ENCODE measurements at regions not wholly inside any gene's neighbourhood (a gene's known extent, or its start where the extent isn't known, plus 50 kb on each side); places are given as distances from the start of the nearest gene placed in this dataset.

DNA sequence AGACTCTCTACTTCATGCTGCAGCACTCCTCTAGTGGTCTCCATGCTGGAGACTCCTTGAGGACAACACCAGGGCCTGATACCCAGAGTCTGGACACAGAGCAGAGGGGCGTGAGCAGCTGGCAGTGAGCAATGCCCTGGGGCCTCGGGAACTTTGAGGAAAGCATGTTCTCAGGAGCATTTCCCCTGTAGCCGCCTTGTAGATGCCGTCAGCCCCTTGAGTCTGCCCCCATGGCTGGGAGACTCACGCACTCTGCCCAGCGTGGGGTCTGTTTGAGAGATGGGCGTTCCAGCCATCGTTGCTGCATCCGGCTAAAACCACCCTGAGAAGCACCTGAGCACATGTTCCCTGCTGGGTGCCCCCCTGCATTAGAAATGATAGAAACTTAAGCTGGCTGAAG, 56.8 kb downstream of the PLXNA1 start:
- H2BK15ac ChIP-seq (ENCODE audit: low read depth, low read length), result no peak overlapping the region
- H2BK12ac ChIP-seq (ENCODE audit: insufficient read length, low read depth, low read length), result no peak overlapping the region
- H3K9me3 Mint-ChIP-seq, result no peaks in the 10 kb centered on the region
- H3K36me3 Mint-ChIP-seq (ENCODE audit: insufficient read depth in 1 of 3, low read depth in 3 of 3), result peaks cover 0 to 6% (median 0%) of the 10 kb centered on the region in 3 experiments; a peak in 2 of 7 replicates
- WGBS (ENCODE audit: extremely low coverage, insufficient read length, low lambda C conversion rate), result no CpG with 5 or more reads among the region's 9 CpGs
- H3T11ph ChIP-seq (ENCODE audit: low read length), result no peak overlapping the region
- no peak overlapping the region for H3K23ac ChIP-seq (ENCODE audit: insufficient read length, low read depth, low read length)
- H2AK5ac ChIP-seq (ENCODE audit: insufficient read length, low read length), result no peak overlapping the region
- H3K4me1 ChIP-seq (ENCODE audit: insufficient read depth, low read length), result peaks cover 3% of the 10 kb centered on the region; the same call in 1 of the 2 replicates
- H3K4me3 Mint-ChIP-seq, result no peak overlapping the region
- no peaks in the 10 kb centered on the region; the same call in none of the 2 replicates for H3K27me3 Mint-ChIP-seq (ENCODE audit: low read depth)
- no peak overlapping the region for H2BK120ac ChIP-seq (ENCODE audit: low read depth, low read length, poor library complexity, severe bottlenecking)
- TF ChIP-seq, protein P1, sequence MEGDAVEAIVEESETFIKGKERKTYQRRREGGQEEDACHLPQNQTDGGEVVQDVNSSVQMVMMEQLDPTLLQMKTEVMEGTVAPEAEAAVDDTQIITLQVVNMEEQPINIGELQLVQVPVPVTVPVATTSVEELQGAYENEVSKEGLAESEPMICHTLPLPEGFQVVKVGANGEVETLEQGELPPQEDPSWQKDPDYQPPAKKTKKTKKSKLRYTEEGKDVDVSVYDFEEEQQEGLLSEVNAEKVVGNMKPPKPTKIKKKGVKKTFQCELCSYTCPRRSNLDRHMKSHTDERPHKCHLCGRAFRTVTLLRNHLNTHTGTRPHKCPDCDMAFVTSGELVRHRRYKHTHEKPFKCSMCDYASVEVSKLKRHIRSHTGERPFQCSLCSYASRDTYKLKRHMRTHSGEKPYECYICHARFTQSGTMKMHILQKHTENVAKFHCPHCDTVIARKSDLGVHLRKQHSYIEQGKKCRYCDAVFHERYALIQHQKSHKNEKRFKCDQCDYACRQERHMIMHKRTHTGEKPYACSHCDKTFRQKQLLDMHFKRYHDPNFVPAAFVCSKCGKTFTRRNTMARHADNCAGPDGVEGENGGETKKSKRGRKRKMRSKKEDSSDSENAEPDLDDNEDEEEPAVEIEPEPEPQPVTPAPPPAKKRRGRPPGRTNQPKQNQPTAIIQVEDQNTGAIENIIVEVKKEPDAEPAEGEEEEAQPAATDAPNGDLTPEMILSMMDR (conservative IDR thresholded peaks at IDR 0.05), result no peak
- no peak overlapping the region for H4K8ac ChIP-seq (replicated peaks; ENCODE audit: insufficient read length, low read depth, low read length)
- H3K14ac ChIP-seq (ENCODE audit: insufficient read depth, low read length), result no peak overlapping the region
- no peak overlapping the region for H2BK5ac ChIP-seq (ENCODE audit: insufficient read length, low read length)
- no peak overlapping the region for H2BK20ac ChIP-seq (ENCODE audit: low read depth, low read length, poor library complexity, severe bottlenecking)
- DNase-seq, result no peak
- no peak overlapping the region for H4K5ac ChIP-seq (ENCODE audit: insufficient read length, low read depth, low read length)
- H3K79me2 ChIP-seq (ENCODE audit: insufficient read depth, low read length), result no peaks in the 10 kb centered on the region
- no peak overlapping the region for H2AFZ ChIP-seq (ENCODE audit: low read length)
- H3K4ac ChIP-seq (ENCODE audit: low read depth, low read length), result no peak overlapping the region
- H3K23me2 ChIP-seq (ENCODE audit: insufficient read length, low read depth, low read length, poor library complexity, severe bottlenecking), result no peaks in the 10 kb centered on the region
- no peak overlapping the region for H3K18ac ChIP-seq (ENCODE audit: insufficient read length, low read depth, low read length)
- H3K27ac Mint-ChIP-seq, result no peak overlapping the region
- no peaks in the 10 kb centered on the region for H3K27me3 ChIP-seq (ENCODE audit: insufficient read depth, low read length)
- H3K79me1 ChIP-seq (ENCODE audit: insufficient read depth, low read depth, low read length, poor library complexity, severe bottlenecking), result no peaks in the 10 kb centered on the region
- no peaks in the 10 kb centered on the region for H4K20me1 ChIP-seq (ENCODE audit: control insufficient read depth, insufficient read depth, insufficient read length)
- H3K27ac ChIP-seq (ENCODE audit: insufficient read length, low read depth, low read length), result no peak overlapping the region
- peaks cover 25 to 29% of the 10 kb centered on the region in 2 experiments for H3K4me1 Mint-ChIP-seq
- H3K9ac ChIP-seq (ENCODE audit: extremely low read depth, insufficient read length, low read length), result no peak overlapping the region
- H4K91ac ChIP-seq (ENCODE audit: insufficient read length, low read depth, low read length), result no peak overlapping the region
- no peak overlapping the region for H3K4me2 ChIP-seq (ENCODE audit: insufficient read depth, insufficient read length, low read length)
- no peak overlapping the region for H3K56ac ChIP-seq (ENCODE audit: insufficient read length, low read depth, low read length)
- no peaks in the 10 kb centered on the region for H3K9me3 ChIP-seq (ENCODE audit: control insufficient read depth, low read depth, low read length)

Data from H9 (cell line).